IgD-negative memory B cell (primary cell): ENCODE measurements at regions not wholly inside any gene's neighbourhood (a gene's known extent, or its start where the extent isn't known, plus 50 kb on each side); places are given as distances from the start of the nearest gene placed in this dataset.

ENCODE experiments used
- H3K27ac Mint-ChIP-seq, 3 donors: one replicate each; pipeline ENCODE4 v1.8.0; 2020 to 2022; ENCODE audit warnings: mild to moderate bottlenecking in 3 of 3, mixed read lengths in 3 of 3, moderate library complexity in 1 of 3
- H3K27me3 Mint-ChIP-seq: one replicate; pipeline ENCODE4 v1.8.0; 2021; ENCODE audit warnings: mixed read lengths
- H3K36me3 Mint-ChIP-seq: one replicate; pipeline ENCODE4 v1.8.0; 2020; ENCODE audit warnings: mild to moderate bottlenecking, mixed read lengths
- H3K4me1 Mint-ChIP-seq, 3 donors: one replicate each; pipeline ENCODE4 v1.8.0; 2020 to 2022; ENCODE audit warnings: mixed read lengths in 3 of 3, mild to moderate bottlenecking in 1 of 3
- H3K4me3 Mint-ChIP-seq, 4 donors: one replicate each; pipeline ENCODE4 v1.8.0; 2020 to 2022; ENCODE audit warnings: mild to moderate bottlenecking in 4 of 4, mixed read lengths in 4 of 4, moderate library complexity in 3 of 4
- H3K9me3 Mint-ChIP-seq, 3 donors: one replicate each; pipeline ENCODE4 v1.8.0; 2020 to 2021; ENCODE audit warnings: mixed read lengths in 3 of 3, mild to moderate bottlenecking in 1 of 3

GRCh38 chr9:20291201-20291600 lies 331.1 kb downstream of the MLLT3 start:
- peaks cover 3 to 9% (median 7%) of the 10 kb centered on the region in 3 donors for H3K9me3 Mint-ChIP-seq
- peaks cover 0 to 4% (median 0%) of the 10 kb centered on the region in 3 donors for H3K4me1 Mint-ChIP-seq
- no peak overlapping the region for H3K27ac Mint-ChIP-seq
- H3K36me3 Mint-ChIP-seq: no peaks in the 10 kb centered on the region
- no peak overlapping the region for H3K4me3 Mint-ChIP-seq
- H3K27me3 Mint-ChIP-seq: peaks cover 4% of the 10 kb centered on the region

GRCh38 chr9:20290257-20290656 lies 332.0 kb downstream of the MLLT3 start:
- Mint-ChIP-seq H3K4me3 (no peak overlapping the region), H3K9me3 (peaks cover 3 to 9% (median 7%) of the 10 kb centered on the region in 3 donors), H3K36me3 (no peaks in the 10 kb centered on the region), H3K4me1 (peaks cover 0 to 4% (median 0%) of the 10 kb centered on the region in 3 donors), H3K27ac (no peak overlapping the region), H3K27me3 (peaks cover 4% of the 10 kb centered on the region)

GRCh38 chr9:20289423-20290010 lies 332.8 kb downstream of the MLLT3 start:
- H3K27ac Mint-ChIP-seq: no peak overlapping the region
- H3K36me3 Mint-ChIP-seq: no peaks in the 10 kb centered on the region
- peaks cover 4% of the 10 kb centered on the region for H3K27me3 Mint-ChIP-seq
- no peak overlapping the region for H3K4me3 Mint-ChIP-seq
- H3K4me1 Mint-ChIP-seq: peaks cover 0 to 4% (median 0%) of the 10 kb centered on the region in 3 donors
- H3K9me3 Mint-ChIP-seq: peaks cover 3 to 9% (median 7%) of the 10 kb centered on the region in 3 donors

- H3K27me3 Mint-ChIP-seq: peaks cover 4% of the 10 kb centered on the region
- no peak overlapping the region for H3K4me3 Mint-ChIP-seq
- H3K4me1 Mint-ChIP-seq: peaks cover 0 to 4% (median 0%) of the 10 kb centered on the region in 3 donors
- H3K36me3 Mint-ChIP-seq: no peaks in the 10 kb centered on the region
- H3K9me3 Mint-ChIP-seq: peaks cover 3 to 7% (median 6%) of the 10 kb centered on the region in 3 donors
- H3K27ac Mint-ChIP-seq: no peak overlapping the region
Measured at GRCh38 chr9:20286969-20287368, 335.3 kb downstream of the MLLT3 start.

- no peak overlapping the region for H3K27ac Mint-ChIP-seq
- H3K27me3 Mint-ChIP-seq: peaks cover 4% of the 10 kb centered on the region
- peaks cover 0 to 4% (median 0%) of the 10 kb centered on the region in 3 donors for H3K4me1 Mint-ChIP-seq
- peaks cover 2 to 4% (median 4%) of the 10 kb centered on the region in 3 donors for H3K9me3 Mint-ChIP-seq
- no peaks in the 10 kb centered on the region for H3K36me3 Mint-ChIP-seq
- H3K4me3 Mint-ChIP-seq: no peak overlapping the region
Measured at GRCh38 chr9:20286154-20286700, 336.1 kb downstream of the MLLT3 start.

- no peak overlapping the region for H3K27ac Mint-ChIP-seq
- no peak overlapping the region for H3K4me3 Mint-ChIP-seq
Measured at GRCh38 chr9:20284601-20285289, 337.6 kb downstream of the MLLT3 start.

GRCh38 chr9:20280330-20280729 lies 342.0 kb downstream of the MLLT3 start:
- H3K27ac Mint-ChIP-seq: no peak overlapping the region
- H3K27me3 Mint-ChIP-seq: no peaks in the 10 kb centered on the region
- peaks cover 5 to 14% (median 9%) of the 10 kb centered on the region in 3 donors for H3K9me3 Mint-ChIP-seq
- no peaks in the 10 kb centered on the region for H3K36me3 Mint-ChIP-seq
- H3K4me3 Mint-ChIP-seq: no peak overlapping the region
- no peaks in the 10 kb centered on the region for H3K4me1 Mint-ChIP-seq

More at GRCh38 chr9:20284601-20285289, 337.6 kb downstream of the MLLT3 start:
- Mint-ChIP-seq H3K9me3 (peaks cover 2 to 4% (median 4%) of the 10 kb centered on the region in 3 donors), H3K36me3 (no peaks in the 10 kb centered on the region), H3K4me1 (peaks cover 0 to 4% (median 0%) of the 10 kb centered on the region in 3 donors), H3K27me3 (no peaks in the 10 kb centered on the region)

- H3K9me3 Mint-ChIP-seq: peaks cover 5 to 16% (median 11%) of the 10 kb centered on the region in 3 donors
- H3K4me1 Mint-ChIP-seq: no peaks in the 10 kb centered on the region
- no peak overlapping the region for H3K4me3 Mint-ChIP-seq
- H3K36me3 Mint-ChIP-seq: no peaks in the 10 kb centered on the region
- H3K27me3 Mint-ChIP-seq: no peaks in the 10 kb centered on the region
- no peak overlapping the region for H3K27ac Mint-ChIP-seq
Measured at GRCh38 chr9:20276762-20277161, 345.5 kb downstream of the MLLT3 start.

- peaks cover 4 to 9% (median 5%) of the 10 kb centered on the region in 3 donors for H3K9me3 Mint-ChIP-seq
- no peaks in the 10 kb centered on the region for H3K4me1 Mint-ChIP-seq
- no peak overlapping the region for H3K27ac Mint-ChIP-seq
- no peak overlapping the region for H3K4me3 Mint-ChIP-seq
- no peaks in the 10 kb centered on the region for H3K27me3 Mint-ChIP-seq
- peaks cover 2% of the 10 kb centered on the region for H3K36me3 Mint-ChIP-seq
Measured at GRCh38 chr9:20271723-20272122, 350.6 kb downstream of the MLLT3 start.

GRCh38 chr9:20271096-20271495 lies 351.2 kb downstream of the MLLT3 start:
- peaks cover 2% of the 10 kb centered on the region for H3K36me3 Mint-ChIP-seq
- H3K27ac Mint-ChIP-seq: no peak overlapping the region
- no peaks in the 10 kb centered on the region for H3K4me1 Mint-ChIP-seq
- peaks cover 2 to 6% (median 5%) of the 10 kb centered on the region in 3 donors for H3K9me3 Mint-ChIP-seq
- no peaks in the 10 kb centered on the region for H3K27me3 Mint-ChIP-seq
- H3K4me3 Mint-ChIP-seq: no peak overlapping the region

- peaks cover 2% of the 10 kb centered on the region for H3K36me3 Mint-ChIP-seq
- H3K27me3 Mint-ChIP-seq: no peaks in the 10 kb centered on the region
- no peak overlapping the region for H3K4me3 Mint-ChIP-seq
- peaks cover 0 to 2% (median under 1%) of the 10 kb centered on the region in 3 donors for H3K9me3 Mint-ChIP-seq
- H3K4me1 Mint-ChIP-seq: no peaks in the 10 kb centered on the region
- peak overlapping the region in 1 of 3 donors; percentile 67 for H3K27ac Mint-ChIP-seq
Measured at GRCh38 chr9:20270161-20270560, 352.1 kb downstream of the MLLT3 start.

- Mint-ChIP-seq H3K27me3 (no peaks in the 10 kb centered on the region), H3K4me1 (no peaks in the 10 kb centered on the region), H3K9me3 (no peaks in the 10 kb centered on the region), H3K36me3 (peaks cover 2% of the 10 kb centered on the region), H3K4me3 (no peak overlapping the region), H3K27ac (peak overlapping the region in 1 of 3 donors; percentile 67)
Measured at GRCh38 chr9:20269620-20270019, 352.7 kb downstream of the MLLT3 start.

- H3K27me3 Mint-ChIP-seq: peaks cover 1% of the 10 kb centered on the region
- peaks cover 0 to 2% (median 0%) of the 10 kb centered on the region in 3 donors for H3K9me3 Mint-ChIP-seq
- H3K4me3 Mint-ChIP-seq: no peak overlapping the region
- peaks cover 2% of the 10 kb centered on the region for H3K36me3 Mint-ChIP-seq
- no peaks in the 10 kb centered on the region for H3K4me1 Mint-ChIP-seq
- no peak overlapping the region for H3K27ac Mint-ChIP-seq
Measured at GRCh38 chr9:20264896-20265295, 357.4 kb downstream of the MLLT3 start.

GRCh38 chr9:20262611-20263010 lies 359.7 kb downstream of the MLLT3 start:
- Mint-ChIP-seq H3K27ac (no peak overlapping the region), H3K36me3 (peaks cover under 1% of the 10 kb centered on the region), H3K4me1 (no peaks in the 10 kb centered on the region), H3K9me3 (peaks cover 0 to 2% (median 0%) of the 10 kb centered on the region in 3 donors), H3K27me3 (peaks cover 1% of the 10 kb centered on the region), H3K4me3 (no peak overlapping the region)

- no peaks in the 10 kb centered on the region for H3K4me1 Mint-ChIP-seq
- H3K9me3 Mint-ChIP-seq: no peaks in the 10 kb centered on the region
- H3K27ac Mint-ChIP-seq: no peak overlapping the region
- no peaks in the 10 kb centered on the region for H3K36me3 Mint-ChIP-seq
- no peak overlapping the region for H3K4me3 Mint-ChIP-seq
- H3K27me3 Mint-ChIP-seq: no peaks in the 10 kb centered on the region
Measured at GRCh38 chr9:20256284-20256948, 365.9 kb downstream of the MLLT3 start.
